ENCODE measurements at regions not wholly inside any gene's neighbourhood (a gene's known extent, or its start where the extent isn't known, plus 50 kb on each side); places are given as distances from the start of the nearest gene placed in this dataset.

- DNase-seq (ENCODE audit: low spot score) = no peak
These were observed 57.5 kb upstream of the TMCO5A start for GRCh38 chr15:37876900-37877299.

- peak; percentile 52 for DNase-seq (ENCODE audit: low spot score)
These were observed 56.3 kb upstream of the TMCO5A start for GRCh38 chr15:37877851-37878741.

- peak; percentile 71 for DNase-seq (ENCODE audit: low spot score)
These were observed 54.2 kb upstream of the TMCO5A start for GRCh38 chr15:37880009-37880834.

GRCh38 chr15:37880835-37881153, 53.6 kb upstream of the TMCO5A start:
- DNase-seq (ENCODE audit: low spot score) = no peak

- DNase-seq (ENCODE audit: low spot score) = no peak
These were observed 53.0 kb upstream of the TMCO5A start for GRCh38 chr15:37881237-37882013.

- DNase-seq (ENCODE audit: low spot score) = no peak
These were observed 51.8 kb upstream of the TMCO5A start for GRCh38 chr15:37882640-37883039.
